ENCODE measurements at regions not wholly inside any gene's neighbourhood (a gene's known extent, or its start where the extent isn't known, plus 50 kb on each side); places are given as distances from the start of the nearest gene placed in this dataset.

DNA sequence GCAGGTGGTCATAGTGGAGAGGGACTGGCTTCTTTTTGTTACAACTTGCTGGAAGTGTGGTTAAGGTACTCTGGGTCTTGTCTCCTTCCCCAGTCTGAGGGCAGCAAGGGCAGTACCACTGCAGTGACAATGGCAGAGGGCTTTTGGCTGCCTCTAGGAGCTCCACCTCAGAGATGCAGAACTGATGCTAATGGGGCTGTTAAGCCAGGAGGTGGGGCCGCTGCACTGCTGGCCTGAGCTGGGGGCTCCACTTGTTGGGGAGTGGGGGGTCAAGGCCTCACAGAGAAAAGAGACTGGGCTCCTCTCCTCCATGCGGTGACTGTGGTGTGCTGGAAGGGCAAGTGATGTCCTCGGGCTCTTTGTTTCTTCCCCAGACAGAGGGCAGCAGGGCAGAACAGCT lies 135.7 kb downstream of the DSEL start:
- DNase-seq (ENCODE audit: low read depth): no peak

DNA sequence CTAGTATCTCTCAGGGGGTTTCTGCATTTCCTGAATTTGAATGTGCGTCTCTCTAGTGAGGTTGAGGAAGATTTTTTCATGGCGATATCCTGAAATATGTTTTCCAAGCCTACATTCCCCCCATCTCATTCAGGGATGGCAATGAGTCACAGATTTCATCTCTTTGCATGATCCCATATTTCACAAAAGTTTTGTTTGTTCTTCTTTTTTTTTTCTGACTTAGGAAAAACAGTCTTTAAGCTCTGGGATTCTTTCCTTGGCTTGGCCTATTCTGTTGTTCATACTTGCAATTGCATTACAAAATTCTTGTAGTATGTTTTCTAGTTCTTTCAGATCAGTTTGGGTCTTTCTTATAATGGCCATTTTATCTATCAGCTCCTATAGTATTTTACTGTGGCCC lies 136.5 kb downstream of the DSEL start:
- DNase-seq (ENCODE audit: low read depth): no peak

DNA sequence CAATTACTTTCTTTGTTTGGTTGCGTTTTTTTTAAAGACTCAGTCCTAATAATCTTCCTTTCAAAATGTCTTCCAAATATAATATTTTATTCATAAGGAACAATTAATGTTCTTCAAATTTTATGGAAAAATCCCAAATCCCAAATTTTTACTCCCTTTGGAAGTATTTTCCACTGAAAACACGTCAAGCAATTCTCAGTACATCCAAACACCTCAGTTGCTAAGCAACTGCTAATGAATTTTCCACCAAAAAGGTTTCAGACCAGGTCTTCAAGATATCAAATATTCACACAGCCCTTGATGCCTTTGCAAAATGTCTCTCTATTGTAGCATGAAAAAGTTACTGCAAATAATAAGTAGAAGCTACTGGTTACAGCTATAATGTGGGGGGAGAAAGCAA lies 140.1 kb downstream of the DSEL start:
- no peak for DNase-seq (ENCODE audit: low read depth)

DNA sequence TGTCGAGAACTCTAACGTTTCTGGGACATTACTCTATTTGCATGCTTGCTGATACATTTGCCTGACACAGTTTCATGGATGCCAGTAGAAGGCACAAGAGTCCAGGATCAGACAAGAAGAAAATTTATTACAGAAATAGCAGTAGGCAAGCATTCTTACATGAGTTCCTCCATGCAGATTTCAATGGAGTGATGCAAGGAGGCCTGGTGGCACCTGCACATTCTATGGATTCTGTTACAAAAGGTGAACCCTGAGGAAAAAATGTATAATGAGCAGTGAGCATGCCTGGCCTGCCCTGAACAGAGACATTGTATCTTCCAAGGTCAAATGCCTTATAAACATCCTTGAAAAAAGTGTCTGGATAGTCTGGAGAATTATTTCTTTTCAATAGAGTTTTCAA lies 142.9 kb downstream of the DSEL start:
- no peak for DNase-seq (ENCODE audit: low read depth)

DNA sequence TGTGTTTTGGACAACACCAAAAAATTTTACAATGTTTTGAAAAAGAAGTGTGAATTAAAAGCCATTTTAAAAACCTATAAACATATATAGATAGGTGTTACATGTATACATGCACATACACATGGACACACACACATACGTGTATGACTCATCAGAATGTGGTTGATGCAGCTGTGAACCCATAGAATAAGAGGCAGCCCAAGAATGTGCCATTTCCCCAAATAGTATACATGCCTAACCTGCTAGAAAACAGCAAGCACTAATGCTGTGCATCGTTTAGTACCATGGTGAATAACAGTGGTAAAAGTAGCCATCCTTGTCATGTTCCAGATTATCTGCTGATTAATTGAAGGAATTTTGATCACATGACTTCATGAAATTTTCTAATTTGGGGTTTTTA lies 149.0 kb downstream of the DSEL start:
- no peak for DNase-seq (ENCODE audit: low read depth)

DNA sequence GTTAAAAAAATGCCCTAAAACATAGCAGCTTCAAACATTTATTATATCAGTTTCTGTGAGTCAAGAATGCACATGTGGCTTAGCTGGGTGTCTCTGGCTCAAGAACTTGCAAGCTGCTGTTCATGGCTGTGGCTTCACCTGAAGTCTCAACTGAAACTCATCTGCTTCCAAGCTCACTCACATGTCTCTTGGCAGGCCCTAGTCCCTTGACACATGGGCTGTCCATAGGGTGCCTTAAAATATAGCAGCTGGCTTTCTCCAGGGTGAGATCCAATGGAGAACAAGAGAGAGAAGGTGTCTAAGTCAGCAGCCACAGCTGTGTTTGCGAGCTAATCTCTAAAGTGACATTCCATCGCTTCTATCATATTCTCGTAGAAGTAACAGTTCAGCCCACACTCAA lies 152.8 kb downstream of the DSEL start:
- DNase-seq (ENCODE audit: low read depth): no peak

DNA sequence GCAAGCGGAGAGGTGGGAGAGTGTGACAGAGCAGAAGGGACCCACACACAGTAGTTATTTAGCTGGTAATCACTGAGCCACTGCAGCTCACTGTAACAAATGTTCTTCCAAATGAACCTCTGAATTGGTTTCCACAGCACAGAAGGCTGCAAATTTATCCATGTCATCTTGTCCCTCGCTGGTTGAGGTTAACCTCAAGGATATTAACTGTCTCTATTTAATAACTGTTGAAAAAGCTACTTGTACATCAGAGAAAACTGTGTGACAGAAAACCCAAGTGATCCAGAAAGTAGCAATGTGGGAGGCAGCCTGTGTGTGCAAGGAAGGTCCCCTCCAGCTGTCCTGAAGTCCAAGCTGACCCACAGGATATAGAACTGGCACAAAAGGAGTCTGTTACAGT lies 153.6 kb downstream of the DSEL start:
- DNase-seq (ENCODE audit: low read depth): no peak

DNA sequence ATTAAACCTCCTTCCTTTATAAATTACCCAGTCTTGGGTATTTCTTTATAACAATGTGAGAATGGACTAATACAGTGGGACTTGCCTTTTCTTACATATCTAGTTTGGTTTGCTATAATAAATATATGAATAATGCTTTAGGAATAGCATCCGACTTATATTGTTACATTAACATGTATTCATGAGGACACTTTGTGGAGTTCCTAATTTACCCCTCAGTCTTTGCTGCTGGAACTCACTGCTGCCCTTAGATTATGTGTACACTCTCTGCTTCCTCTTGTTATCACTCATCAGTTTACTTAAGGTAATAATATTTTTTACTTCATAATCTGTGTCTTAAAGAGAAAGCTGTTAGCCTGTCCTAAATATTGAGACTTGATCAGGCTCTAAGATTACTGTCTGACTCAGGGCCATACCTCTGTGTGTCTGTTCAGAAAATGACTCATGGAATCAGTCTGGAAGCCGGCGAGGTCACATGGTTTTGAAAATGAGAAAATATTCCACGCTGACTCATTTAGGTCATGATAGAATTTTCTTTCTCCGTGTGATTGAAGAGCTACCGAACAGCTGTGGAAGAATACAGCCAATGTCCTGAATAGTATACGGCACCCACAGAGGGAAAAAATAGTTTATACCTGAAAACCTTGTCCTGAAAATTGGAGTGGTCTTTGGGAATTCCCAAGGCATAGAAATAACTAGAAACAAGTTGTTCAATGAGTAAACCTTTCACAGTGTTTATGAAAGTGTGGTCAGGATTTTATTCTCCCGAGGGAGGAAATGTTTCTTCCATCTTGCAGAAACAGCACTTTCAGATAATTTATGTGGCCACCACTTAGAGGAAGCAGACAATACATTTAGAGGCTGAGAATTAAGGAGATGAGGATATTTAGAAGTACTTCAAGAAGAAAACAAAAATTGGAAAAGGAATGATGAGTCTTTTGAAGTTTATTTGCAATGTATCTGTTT lies 156.4 kb downstream of the DSEL start:
- DNase-seq (ENCODE audit: low read depth): no peak

DNA sequence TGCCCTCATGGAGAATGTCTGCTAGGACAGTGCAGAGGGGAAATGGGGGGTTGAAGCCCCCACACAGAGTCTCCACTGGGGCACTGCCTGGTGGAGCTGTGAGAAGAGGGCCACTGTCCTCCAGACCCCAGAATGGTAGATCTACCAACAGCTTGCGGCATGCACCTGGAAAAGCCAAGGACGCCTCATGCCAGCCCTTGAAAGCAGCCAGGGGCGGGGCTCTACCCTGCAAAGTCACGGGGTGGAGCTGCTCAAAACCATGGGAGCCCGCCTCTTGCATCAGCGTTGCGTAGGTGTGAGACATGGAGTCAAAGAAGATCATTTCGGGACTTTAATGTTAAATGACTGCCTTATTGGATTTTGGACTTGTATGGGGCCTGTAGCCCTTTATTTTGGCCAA lies 157.6 kb downstream of the DSEL start:
- DNase-seq (ENCODE audit: low read depth): no peak

DNA sequence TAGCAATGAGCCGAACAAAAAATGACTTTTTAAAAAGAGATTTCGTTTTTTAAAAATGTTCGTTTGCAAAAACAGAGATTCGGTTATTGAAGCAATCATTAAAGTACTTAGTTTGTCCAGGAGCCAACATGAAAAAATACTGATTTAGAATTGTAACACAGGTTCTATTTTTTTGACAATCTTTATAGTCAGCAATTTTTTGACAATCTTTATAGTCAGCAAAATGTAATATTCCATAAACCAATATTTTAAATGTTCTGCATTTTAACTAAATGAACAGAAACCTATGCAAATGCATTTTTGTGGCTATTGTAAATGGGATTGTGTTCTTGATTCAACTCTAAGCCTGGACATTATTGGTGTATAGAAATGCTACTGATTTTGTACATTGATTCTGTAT lies 161.8 kb downstream of the DSEL start:
- no peak for DNase-seq (ENCODE audit: low read depth)

DNA sequence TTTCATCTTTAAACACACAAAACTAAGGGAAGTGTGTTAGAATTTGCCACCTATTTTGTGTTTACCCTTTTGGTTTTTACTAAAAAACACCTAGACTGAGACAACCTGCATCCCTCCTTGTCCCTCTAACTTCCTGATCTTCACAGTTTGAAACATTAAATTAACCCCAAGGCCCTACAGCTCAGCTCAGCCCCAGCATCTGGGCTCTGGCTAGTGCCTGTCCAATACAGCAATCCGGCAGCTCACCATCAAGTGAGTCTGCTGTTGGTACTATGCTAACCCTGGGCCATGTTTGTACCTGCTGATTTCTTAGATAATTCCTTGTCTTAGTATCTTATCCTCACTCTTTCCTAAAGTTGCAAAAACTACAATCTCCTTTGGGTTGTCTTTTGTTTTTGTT lies 162.4 kb downstream of the DSEL start:
- DNase-seq (ENCODE audit: low read depth): no peak

DNA sequence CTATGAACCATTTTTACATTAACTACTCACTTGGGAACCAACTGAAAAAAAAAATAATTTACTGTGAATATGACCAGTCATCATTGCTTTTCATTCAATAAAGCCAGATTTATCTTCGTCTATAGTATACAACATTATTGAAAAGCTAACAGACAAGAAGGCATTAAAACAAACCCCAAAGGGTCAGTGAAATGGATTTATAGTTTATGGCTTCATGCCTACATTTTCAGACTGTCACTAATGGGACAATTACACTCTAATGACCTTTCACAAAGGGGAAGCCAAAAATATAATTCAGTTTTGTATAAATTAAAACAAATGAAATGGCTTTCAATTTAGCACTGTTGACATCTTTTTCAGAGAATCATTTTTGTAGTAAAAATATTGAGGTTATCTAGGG lies 169.1 kb downstream of the DSEL start:
- no peak for DNase-seq (ENCODE audit: low read depth)

DNA sequence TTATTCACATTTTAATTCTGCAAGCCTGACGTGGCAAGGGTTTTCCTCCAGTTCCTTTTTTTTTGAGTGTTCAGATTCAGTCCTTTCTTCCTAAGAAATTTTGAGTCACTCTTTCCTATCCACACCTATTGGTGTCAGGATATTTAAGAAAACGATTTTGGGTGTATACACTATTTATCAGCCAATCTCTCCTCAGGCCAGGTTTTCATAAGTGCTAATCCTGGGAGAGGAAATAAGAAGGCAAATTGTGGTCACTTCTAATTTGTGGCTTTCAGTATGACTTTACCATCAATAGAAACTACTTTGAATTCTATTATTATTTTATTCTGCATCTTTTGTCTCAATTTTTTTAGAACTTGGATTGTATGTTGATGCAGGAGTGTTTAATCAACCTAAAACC lies 174.4 kb downstream of the DSEL start:
- DNase-seq (ENCODE audit: low read depth): no peak

DNA sequence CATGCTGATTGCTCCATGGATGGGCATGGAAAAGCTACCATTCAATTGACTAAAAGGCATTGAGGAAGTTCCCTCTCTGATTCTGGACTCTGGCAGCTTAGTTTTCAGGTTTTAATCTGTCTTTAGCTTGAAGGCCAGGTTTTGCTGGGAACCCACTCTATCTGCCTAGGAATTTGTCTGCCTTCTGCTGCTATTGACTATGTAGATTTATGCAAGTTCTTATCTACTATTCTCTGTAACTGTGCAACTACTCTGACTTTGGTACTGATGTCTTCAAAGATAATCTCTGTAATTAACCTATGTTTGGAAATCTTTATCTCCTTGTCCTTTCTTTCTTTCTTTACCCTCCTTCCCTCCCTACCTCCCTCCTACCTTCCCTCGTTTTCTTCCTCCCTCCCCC lies 178.8 kb downstream of the DSEL start:
- no peak for DNase-seq (ENCODE audit: low read depth)

DNA sequence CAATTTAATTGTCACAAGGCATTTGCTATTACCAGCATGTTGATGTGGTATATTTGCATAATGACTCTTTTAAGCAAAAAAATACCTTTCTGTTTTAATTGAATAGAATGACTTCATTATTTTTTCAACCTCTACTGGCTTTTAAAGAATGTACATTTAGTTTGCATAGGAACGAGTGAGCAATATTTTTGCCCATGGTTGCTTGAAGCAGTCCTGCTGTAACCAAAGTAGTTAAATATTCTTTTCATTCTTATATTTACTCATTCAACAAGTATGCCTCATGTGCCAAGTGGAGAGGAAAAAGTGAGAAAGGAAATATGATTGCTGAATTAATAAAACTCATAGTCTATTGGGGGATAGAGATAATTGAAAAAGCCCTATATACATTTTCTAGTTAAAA lies 184.7 kb downstream of the DSEL start:
- DNase-seq (ENCODE audit: low read depth): no peak

DNA sequence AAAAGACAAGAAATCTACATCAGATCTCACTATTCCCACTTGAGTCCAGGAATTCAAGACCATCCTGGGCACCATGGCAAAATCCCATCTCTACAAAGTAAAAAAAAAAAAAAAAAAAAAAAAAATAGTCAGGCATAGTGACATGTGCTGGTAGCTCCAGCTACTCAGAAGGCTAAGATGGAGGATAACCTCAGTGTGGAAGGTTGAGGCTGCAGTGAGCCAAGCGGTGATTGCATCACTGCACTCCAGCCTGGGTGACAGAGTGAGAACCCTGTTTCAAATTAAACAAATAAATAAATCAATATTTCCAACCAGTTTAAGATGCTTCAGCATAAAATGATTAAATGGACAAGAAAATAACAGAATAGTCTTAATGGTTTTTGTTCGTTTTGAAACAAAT lies 197.4 kb downstream of the DSEL start:
- no peak for DNase-seq (ENCODE audit: low read depth)

DNA sequence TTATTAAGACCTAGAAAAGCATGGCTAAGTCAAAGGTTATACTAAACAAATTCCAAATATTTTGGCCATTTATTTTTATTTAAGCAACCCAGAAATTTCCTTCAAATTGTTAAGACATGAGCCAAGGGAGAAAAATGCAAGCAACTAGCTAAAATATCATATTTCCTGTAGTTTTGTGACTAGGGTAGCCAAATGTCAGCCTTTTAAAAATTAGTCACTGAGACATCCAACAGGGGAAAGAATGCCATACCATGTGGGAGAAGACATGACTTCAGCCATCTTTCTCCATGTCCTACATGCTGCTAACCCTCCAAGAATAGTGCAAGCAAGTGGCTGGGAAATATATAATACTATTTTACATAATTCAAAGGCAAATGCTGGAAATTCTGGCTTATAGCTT lies 197.9 kb downstream of the DSEL start:
- no peak for DNase-seq (ENCODE audit: low read depth)

DNA sequence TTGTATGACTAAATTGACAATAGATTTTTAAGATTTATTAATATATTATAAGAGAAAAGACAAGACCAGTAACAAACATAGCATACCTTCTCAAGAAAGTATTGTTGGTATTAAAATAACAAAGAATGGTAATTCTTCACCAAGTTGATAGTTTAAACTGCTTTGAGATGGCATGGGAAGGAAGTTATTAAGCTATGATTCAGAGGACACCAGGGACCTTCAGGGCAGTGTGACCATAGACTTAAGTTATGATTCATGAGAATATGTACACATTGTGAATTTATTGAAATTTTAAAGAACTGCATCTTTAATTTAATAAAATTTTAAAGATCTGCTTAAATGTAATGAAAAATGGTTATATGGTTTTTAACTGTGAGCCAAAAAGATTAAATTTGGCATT lies 205.7 kb downstream of the DSEL start:
- DNase-seq (ENCODE audit: low read depth): no peak

DNA sequence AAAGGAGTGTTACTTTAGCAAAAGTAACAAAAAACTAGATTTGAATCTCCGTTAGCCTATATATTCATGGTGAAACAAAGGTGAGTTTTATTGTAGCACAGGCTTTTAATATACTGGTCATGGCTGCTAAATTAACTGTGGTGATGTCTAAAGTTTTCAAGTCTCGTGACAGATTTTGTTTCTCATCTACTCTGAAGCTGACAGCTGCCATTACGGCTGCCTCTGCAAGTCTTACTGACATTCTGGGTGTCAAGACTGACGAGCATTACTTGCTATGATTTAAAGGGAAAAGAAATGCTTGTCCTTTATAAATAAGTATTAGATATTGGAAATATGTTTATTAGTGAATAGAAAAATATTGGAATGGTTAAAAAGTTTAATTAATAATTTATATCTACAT lies 207.7 kb downstream of the DSEL start:
- DNase-seq (ENCODE audit: low read depth): no peak

DNA sequence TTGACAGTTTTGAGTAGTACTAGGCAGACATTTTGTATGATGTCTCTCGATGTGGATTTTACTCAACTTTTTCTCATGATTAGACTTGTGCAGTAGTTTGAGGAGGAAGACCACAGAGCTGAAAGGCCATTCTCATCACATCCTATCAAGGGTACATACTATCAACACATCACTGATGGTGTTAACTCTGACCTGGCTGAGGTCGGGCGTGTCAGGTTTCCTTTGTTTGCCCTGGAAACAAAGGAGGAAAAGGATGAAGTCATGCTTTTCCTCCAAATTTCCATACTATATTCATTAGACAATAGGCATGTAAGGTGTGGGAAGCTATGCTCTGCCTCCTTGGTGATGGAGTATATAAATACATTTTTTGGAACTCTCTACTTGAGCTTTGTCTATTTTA lies 211.1 kb downstream of the DSEL start:
- no peak for DNase-seq (ENCODE audit: low read depth)

DNA sequence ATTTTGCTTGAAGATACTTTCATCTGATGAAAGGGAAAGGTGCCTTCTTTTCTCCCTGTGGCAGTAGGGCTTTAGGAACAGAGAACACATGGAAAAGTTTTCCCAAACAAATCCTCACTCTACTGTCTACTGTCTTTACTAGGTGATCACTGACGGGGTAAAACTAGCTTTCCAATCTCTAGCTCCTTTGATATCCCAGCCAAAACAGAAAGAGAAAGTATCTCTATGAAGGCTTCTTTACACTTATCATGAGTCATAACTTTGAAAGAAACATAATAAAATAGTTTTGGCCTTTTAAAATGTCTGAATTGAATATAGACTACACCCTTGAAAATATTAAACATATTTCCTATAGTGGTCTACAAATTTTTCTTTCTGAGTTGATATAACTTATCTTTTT lies 214.5 kb downstream of the DSEL start:
- no peak for DNase-seq (ENCODE audit: low read depth)

DNA sequence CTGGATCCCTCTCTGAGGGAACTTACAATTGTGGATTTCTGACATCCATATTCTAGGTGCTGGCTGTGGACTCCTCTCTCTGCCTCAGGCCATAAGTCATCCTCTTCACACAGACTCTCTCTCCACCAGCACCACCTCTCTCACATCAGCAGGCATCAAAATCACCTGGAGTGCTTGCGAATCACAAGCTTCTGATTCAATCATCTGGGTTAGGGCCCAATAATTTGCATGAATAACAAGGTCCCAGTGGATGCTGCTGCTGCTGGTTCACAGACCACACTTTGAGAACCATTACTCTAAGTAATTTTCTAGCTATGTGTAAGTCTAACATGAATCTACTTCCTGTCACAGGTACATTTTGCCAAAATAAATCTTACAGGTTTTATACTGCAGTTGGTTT lies 214.9 kb downstream of the DSEL start:
- DNase-seq (ENCODE audit: low read depth): no peak

DNA sequence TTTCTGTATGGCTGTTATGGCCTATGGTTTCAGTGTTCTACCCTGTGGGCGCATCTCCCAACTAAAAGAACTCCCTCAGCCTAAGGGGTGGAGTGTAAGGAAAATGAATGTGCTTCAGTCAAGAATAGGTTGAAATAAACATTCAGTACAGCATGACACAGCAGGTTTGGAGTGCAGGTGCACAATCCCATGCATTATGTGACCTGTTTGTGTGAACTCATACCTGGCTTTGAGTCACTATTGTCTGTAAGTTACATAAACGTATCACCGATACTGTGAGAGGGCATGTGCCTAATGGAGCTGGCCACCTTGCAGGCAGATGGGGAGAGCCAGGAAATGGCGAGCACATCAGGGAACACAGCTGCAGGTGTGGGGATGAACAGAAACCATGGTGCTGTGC lies 216.0 kb downstream of the DSEL start:
- no peak for DNase-seq (ENCODE audit: low read depth)

DNA sequence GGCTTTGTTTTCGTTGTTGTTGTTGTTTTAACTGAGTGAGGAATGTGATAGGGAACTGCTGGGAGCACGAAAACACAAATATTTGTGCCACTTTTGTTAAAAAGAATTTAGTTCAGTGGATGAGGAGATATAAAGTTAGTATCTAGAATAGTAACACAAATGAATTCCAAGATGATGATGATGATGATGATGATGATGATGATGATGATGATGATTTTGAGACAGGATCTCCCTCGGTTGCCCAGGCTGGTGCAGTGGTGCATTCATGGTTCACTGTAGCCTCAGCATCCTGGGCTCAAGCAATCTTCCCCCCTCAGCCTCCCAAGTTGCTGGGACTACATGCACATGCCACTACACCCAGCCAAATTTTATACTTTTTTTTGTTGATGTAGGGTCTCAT lies 223.7 kb downstream of the DSEL start:
- no peak for DNase-seq (ENCODE audit: low read depth)
